LoVo (cell line): ENCODE measurements at regions not wholly inside any gene's neighbourhood (a gene's known extent, or its start where the extent isn't known, plus 50 kb on each side); places are given as distances from the start of the nearest gene placed in this dataset.

Experiments
- DNase-seq: peaks from one replicate; pipeline ENCODE4 v3.0.0-alpha.2; 2016; ENCODE audit warnings: low spot score

GRCh38 chr13:33518452-33518851 lies 232.9 kb upstream of the STARD13 start:
- no peak for DNase-seq

- no peak for DNase-seq
Measured at GRCh38 chr13:33519561-33520467, 234.3 kb upstream of the STARD13 start.

- no peak for DNase-seq
Measured at GRCh38 chr13:33520468-33520839, 234.9 kb upstream of the STARD13 start.

GRCh38 chr13:33524086-33524485 lies 238.5 kb upstream of the STARD13 start:
- no peak for DNase-seq

GRCh38 chr13:33525763-33526162 lies 240.2 kb upstream of the STARD13 start:
- no peak for DNase-seq

GRCh38 chr13:33526718-33527117 lies 241.2 kb upstream of the STARD13 start:
- no peak for DNase-seq

- no peak for DNase-seq
Measured at GRCh38 chr13:33528896-33529295, 243.3 kb upstream of the STARD13 start.

- DNase-seq: no peak
Measured at GRCh38 chr13:33531484-33531883, 245.9 kb upstream of the STARD13 start.

- DNase-seq: no peak
Measured at GRCh38 chr13:33535061-33535460, 249.5 kb upstream of the STARD13 start.

- no peak for DNase-seq
Measured at GRCh38 chr13:33536601-33537000, 251.0 kb upstream of the STARD13 start.

GRCh38 chr13:33537026-33537425 lies 251.5 kb upstream of the STARD13 start:
- no peak for DNase-seq

GRCh38 chr13:33537676-33538075 lies 252.1 kb upstream of the STARD13 start:
- no peak for DNase-seq

GRCh38 chr13:33541456-33541855 lies 255.9 kb upstream of the STARD13 start:
- no peak for DNase-seq

GRCh38 chr13:33541962-33542308 lies 256.4 kb upstream of the STARD13 start:
- no peak for DNase-seq

GRCh38 chr13:33542309-33543088 lies 256.9 kb upstream of the STARD13 start:
- DNase-seq: peak; percentile 96

GRCh38 chr13:33543089-33543459 lies 257.5 kb upstream of the STARD13 start:
- no peak for DNase-seq

- no peak for DNase-seq
Measured at GRCh38 chr13:33543631-33544265, 258.2 kb upstream of the STARD13 start.

- DNase-seq: no peak
Measured at GRCh38 chr13:33544308-33544707, 258.8 kb upstream of the STARD13 start.

GRCh38 chr13:33545492-33545891 lies 259.9 kb upstream of the STARD13 start:
- no peak for DNase-seq

- no peak for DNase-seq
Measured at GRCh38 chr13:33547035-33547434, 261.5 kb upstream of the STARD13 start.

GRCh38 chr13:33548069-33548468 lies 262.5 kb upstream of the STARD13 start:
- DNase-seq: no peak

GRCh38 chr13:33550276-33550675 lies 264.7 kb upstream of the STARD13 start:
- no peak for DNase-seq

GRCh38 chr13:33550885-33551284 lies 265.3 kb upstream of the STARD13 start:
- DNase-seq: no peak
